GM13977 (cell line): ENCODE measurements at regions not wholly inside any gene's neighbourhood (a gene's known extent, or its start where the extent isn't known, plus 50 kb on each side); places are given as distances from the start of the nearest gene placed in this dataset.

Experiments used
- DNase-seq: peaks from one replicate; pipeline ENCODE4 v3.0.0; 2012; ENCODE audit warnings: low spot score
- in situ Hi-C: fragments of 300-500 bp; cut with MboI; formaldehyde crosslinking; loops from one replicate; pipeline ENCODE4 v1.12.0; 2022; ENCODE audit warnings: low sequenced_read_pairs, low pct_unique_long_range_greater_than_20kb, mixed read lengths, inconsistent platforms; ENCODE audit not compliant: unreplicated experiment
- TF ChIP-seq, protein P1 (sequence below): IDR thresholded peaks from 2 replicates; pipeline ENCODE4 v1.5.1; 2012; ENCODE audit warnings: mild to moderate bottlenecking, control low read depth; ENCODE audit not compliant: insufficient read depth; ENCODE audit errors: extremely low read depth, missing control alignments

DNA sequence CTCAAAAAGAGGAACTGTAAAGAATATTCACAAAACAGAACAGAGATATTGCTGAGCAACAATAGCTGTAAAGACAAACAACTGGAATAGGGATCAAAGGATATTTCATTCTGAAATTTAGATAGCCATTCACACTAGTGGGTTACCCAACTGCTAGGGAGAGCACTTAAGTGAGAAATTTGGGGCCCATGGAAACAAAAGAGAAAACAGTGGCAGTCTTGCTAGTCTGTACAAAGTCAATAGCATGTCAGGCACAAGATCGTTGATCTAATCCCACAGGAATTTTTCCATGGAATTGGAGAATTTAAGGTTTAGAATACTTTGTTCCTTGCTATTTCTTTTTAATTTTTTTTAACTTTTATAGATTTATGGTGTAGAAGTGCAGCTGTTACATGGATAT is 467.0 kb downstream of the PCDH18 start:
- TF ChIP-seq, protein P1, sequence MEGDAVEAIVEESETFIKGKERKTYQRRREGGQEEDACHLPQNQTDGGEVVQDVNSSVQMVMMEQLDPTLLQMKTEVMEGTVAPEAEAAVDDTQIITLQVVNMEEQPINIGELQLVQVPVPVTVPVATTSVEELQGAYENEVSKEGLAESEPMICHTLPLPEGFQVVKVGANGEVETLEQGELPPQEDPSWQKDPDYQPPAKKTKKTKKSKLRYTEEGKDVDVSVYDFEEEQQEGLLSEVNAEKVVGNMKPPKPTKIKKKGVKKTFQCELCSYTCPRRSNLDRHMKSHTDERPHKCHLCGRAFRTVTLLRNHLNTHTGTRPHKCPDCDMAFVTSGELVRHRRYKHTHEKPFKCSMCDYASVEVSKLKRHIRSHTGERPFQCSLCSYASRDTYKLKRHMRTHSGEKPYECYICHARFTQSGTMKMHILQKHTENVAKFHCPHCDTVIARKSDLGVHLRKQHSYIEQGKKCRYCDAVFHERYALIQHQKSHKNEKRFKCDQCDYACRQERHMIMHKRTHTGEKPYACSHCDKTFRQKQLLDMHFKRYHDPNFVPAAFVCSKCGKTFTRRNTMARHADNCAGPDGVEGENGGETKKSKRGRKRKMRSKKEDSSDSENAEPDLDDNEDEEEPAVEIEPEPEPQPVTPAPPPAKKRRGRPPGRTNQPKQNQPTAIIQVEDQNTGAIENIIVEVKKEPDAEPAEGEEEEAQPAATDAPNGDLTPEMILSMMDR: no peak
- DNase-seq: no peak
- in situ Hi-C loops: no loop called here

DNA sequence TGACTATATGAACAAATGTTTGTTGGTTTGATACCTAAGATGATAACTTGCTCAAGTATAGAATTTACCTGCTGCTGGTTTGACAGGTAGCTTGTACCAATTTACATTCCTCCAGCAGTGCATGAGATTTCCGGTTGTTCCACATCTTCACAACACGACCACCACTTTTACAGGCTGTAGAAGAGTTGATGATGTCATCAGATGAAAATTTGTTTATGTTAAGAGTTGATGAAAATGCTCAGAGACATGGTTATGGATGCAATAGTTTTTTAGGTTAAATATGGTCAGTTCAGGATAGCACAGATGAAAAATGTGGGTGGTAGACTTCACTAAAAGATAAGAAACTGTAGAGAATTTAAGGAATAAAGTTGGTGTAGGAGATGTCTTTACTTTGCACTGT is 468.3 kb downstream of the PCDH18 start:
- TF ChIP-seq, protein P1: no peak
- in situ Hi-C loops: no loop called here
- no peak for DNase-seq

DNA sequence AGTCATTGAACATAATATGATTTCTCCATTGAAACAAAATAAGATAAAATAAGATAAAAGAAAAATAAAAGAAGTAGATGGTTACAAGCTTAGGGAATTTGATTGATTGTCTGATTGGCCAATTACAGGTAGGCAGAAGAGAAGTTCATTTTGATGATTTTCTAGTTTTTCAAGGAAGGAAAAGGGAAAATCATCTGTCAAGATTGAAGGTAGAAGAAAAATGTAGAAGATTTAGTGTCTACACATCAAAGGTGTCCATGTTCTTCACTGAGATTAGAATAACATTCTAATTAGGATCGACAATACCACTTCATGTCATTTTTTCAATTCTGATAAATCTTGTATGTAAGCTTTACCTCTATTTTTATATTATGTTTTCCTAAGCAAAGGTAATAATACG is 489.1 kb downstream of the PCDH18 start:
- in situ Hi-C loops: no loop called here
- DNase-seq: no peak
- TF ChIP-seq, protein P1: no peak

DNA sequence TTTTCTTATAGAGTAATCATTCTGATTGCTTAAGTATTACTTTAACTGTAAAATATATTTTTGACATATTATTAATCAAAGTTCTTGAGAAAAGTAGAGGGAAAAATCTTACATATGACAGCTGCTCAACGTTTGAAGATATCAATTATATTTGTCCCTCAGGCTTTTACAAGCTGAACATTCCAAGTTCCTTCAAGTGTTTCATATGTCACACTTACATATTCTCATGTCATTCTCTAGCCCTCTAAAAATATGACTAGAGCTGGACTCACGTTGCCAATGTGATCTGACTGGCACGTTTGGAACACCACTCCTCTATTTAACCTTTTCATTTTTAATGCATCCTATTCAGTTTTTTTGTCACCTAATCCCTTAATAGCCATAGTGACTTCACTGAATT is 492.9 kb downstream of the PCDH18 start:
- no peak for DNase-seq
- in situ Hi-C loops: no loop called here
- TF ChIP-seq, protein P1: no peak

DNA sequence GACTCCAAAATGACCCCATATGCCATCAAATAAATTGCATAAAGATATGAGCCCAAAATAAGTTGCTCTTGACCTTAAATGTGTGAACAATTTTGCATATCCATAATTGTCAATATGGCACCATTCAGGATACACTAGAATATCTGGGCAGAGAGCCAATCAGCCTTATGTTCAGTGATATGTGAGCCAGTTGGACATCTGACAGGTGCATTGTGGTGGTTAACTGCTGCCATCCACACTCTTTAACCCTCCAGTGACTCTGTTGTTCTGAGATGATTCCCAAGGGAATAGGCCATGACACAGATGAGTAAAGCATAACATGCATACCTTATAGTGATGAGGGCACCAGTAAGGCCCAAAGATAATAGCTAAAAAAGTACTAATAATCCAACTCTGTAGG is 500.1 kb downstream of the PCDH18 start:
- no peak for DNase-seq
- in situ Hi-C loops: no loop called here
- TF ChIP-seq, protein P1: no peak

DNA sequence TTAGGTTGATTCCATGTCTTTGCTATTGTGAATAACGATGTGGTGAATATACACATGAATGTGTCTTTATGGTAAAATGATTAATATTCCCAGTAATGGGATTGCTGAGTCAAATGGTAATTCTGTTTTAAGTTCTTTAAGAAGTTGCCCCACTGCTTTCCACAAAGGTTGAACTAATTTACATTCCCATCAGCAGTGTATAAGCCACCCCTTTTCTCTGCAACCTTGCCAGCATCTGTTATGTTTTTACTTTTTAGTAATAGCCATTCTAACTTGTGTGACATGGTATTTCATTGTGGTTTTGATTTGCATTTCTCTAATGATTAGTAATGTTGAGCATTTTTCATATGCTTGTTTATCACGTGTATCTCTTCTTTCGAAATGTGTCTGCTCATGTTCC is 503.3 kb downstream of the PCDH18 start:
- DNase-seq: no peak
- TF ChIP-seq, protein P1: no peak
- in situ Hi-C loops: no loop called here

DNA sequence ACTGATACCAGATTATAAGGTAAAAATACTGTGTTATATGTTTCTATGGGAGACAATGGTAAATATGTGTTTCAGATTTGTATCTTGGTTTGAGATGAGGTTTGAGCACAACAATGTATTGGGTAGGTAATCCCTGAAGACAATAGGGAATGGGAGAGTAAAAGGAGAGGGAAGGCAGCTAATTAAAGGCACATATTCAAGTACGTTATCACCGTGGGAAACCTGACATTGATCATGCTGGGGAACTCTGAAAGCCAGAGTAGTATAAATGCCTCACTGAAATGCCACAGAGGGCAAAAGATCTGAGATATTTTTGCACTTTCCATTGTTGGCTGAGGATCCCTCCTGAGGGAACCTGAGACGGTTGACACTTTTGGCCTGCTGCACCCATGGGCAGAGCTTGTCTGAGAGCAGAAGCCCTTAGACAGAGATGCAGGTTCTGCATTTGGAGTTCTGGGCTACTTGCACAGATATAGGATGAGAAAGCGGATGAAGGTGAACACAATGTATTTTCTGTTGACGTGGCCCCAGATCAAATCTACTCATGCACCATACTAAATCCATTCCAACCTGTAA is 506.7 kb downstream of the PCDH18 start:
- TF ChIP-seq, protein P1: no peak
- DNase-seq: no peak
- in situ Hi-C loops: no loop called here
